ES-I3 (cell line): ENCODE measurements at regions not wholly inside any gene's neighbourhood (a gene's known extent, or its start where the extent isn't known, plus 50 kb on each side); places are given as distances from the start of the nearest gene placed in this dataset.

Experiments used
- H3K36me3 ChIP-seq: 2 replicates; pipeline ENCODE4 v1.6.1; 2013; ENCODE audit warnings: mild to moderate bottlenecking, low read length, control low read depth, moderate library complexity; ENCODE audit not compliant: insufficient read depth
- H3K4me1 ChIP-seq: 2 replicates; pipeline ENCODE4 v1.6.1; 2013; ENCODE audit warnings: mild to moderate bottlenecking, control low read depth, low read length; ENCODE audit not compliant: insufficient read depth
- H3K9ac ChIP-seq: 2 replicates; pipeline ENCODE4 v1.6.1; 2013; ENCODE audit warnings: low read depth, mild to moderate bottlenecking, low read length, moderate library complexity
- H3K9me3 ChIP-seq: 2 replicates; pipeline ENCODE4 v1.6.1; 2013; ENCODE audit warnings: mild to moderate bottlenecking, low read length, moderate library complexity; ENCODE audit not compliant: control insufficient read depth, insufficient read depth

DNA sequence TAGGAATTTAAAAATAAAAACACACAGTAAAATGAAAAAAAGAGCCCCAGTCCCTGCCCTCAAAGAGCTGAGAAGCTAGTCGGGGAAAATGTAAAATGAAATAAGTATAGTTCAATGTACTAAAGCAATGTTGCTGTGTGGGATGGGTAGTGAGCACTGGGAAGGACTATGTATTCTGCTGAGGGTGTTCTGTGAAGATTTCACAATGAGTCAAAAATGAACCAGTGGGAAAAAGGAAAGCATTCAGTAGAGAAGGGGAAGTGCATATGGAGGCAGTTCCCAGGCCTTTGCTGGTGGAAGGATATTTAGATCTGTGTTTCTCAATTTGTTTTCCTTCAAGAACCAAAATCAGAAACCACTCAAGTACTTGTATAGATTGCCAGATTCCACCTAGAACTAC, 1094.7 kb upstream of the KLHL29 start:
- Histone ChIP-seq H3K4me1 (no peaks in the 10 kb centered on the region), H3K9me3 (no peaks in the 10 kb centered on the region), H3K36me3 (no peaks in the 10 kb centered on the region), H3K9ac (no peak overlapping the region)

DNA sequence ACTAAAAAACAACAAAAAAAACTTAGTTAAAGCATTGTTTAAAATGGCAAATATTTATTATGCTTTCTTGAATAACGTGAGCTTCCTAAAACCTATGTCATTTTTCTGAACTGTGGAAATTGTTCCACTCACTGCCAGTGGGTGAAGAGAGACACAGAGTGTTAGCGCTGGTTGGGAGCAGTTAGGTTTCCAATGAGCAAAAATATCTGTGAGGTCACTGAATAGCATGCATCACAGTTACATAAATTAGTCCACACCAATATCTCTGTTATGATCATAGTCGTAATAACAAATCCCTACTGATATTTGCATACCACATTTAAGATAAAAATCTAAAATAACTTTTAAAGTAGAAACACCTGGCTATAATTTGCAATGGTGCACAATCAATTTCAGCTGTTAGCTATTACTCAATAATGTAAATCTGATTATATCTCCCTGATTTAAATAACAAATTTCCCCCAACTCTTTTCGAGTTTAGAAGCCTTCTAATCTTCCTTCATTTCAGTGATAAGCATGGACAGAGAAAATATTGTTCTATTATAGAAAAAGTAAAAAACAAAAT, 1094.0 kb upstream of the KLHL29 start:
- H3K9ac ChIP-seq: no peak overlapping the region
- no peaks in the 10 kb centered on the region for H3K36me3 ChIP-seq
- no peaks in the 10 kb centered on the region for H3K9me3 ChIP-seq
- H3K4me1 ChIP-seq: no peaks in the 10 kb centered on the region

DNA sequence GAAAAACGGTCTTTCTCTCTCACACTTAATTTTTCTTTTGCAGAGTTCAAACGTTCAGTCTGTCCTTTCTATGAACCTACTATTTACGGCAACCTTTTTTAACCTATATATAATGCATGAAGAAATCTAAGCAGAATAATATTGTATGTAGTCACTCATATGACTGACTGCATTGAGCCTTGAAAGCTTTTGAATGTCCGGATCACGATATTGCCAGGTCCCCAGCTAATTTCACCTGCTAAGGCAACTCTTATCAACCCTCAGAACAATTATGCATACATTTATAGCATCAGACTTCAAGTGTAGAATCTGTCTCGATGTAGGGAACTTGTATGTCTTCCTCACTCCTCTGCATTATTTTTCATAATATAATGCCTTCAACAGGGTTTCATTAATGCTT, 1083.8 kb upstream of the KLHL29 start:
- Histone ChIP-seq H3K9ac (no peak overlapping the region), H3K4me1 (no peaks in the 10 kb centered on the region), H3K9me3 (no peaks in the 10 kb centered on the region), H3K36me3 (no peaks in the 10 kb centered on the region)

DNA sequence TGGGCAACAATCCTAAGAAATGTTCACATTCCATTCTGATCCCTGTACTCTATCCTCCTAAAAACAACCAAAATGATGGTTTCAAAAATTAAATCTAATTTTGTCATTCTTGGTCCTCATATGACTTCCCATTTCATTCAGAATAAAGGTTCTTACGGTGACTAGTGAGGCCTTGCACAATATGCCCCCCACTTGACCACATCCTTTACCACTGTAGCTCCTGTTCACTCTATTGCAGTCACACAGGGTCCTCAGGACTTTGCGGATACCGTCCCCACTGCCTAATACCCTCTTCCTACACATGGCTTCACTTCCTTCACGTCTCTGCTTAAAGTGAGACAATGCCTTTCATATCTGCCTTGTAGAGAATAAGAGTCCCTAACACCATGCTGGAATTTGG, 1058.7 kb upstream of the KLHL29 start:
- H3K9ac ChIP-seq: no peak overlapping the region

DNA sequence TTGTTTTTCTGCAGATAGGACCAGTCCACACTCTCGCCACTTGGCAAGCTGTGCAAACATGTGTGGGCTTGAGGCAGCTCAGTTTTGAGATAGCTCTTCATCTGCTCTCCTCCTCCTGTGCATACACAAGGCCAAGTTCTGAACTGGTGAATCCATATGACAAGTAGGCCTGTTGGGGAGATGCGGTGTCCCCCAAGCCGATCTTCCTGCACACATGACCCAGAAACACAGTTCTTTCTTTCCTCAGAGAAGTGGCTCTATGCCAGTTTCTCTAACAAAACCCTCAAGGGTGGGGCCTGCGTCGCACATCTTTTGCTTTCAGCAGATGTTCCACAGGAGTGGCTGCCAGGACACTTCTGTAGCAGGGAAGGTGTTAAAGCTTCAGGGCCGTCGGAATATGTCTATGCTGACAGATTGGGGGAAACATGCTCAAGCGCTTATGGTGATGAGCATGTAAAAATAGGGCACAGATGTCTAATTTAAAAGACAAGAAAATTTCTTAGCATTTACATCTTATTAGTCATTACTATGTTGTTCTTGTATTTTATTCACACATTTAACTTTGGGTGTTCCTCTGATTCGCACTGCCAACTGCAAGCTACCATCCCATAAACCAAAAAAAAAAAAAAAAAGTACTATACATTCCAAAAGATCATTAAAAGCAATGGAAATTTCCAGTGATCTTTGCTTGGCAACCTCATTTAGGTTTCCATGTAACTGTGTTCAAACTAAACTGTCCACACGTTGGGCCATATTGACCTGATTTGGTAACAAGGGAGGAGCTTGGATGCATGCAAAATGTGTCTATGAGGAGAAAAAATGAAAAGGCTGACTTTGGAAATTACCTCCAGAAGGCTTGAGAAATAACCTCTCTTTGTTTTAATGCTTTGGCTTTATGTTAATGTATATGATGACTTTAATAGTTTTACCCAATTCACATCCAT, 1055.5 kb upstream of the KLHL29 start:
- Histone ChIP-seq H3K4me1 (no peaks in the 10 kb centered on the region), H3K36me3 (no peaks in the 10 kb centered on the region), H3K9ac (no peak overlapping the region), H3K9me3 (no peaks in the 10 kb centered on the region)

More for the DNA sequence above, 1058.7 kb upstream of the KLHL29 start:
- Histone ChIP-seq H3K9me3 (no peaks in the 10 kb centered on the region), H3K4me1 (no peaks in the 10 kb centered on the region), H3K36me3 (no peaks in the 10 kb centered on the region)

DNA sequence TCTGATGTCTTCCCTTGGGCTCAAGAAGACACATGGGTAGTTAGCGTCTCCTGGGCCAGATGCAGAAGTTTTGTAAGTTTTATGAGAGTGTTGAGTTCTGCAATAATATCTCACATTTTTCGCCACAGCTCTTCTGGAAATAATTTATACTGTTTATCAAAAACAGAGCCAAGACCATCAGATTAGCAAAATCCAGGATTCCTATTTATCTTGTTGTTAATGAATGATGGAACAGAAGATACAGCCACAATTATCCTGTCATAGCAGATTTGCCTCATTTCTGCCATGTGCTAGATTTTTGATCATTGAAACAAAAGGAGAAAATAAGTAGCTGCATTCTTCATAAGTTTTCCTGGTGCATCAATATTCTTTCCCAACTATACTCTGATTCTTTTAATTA, 1048.6 kb upstream of the KLHL29 start:
- Histone ChIP-seq H3K9ac (no peak overlapping the region), H3K9me3 (no peaks in the 10 kb centered on the region), H3K36me3 (no peaks in the 10 kb centered on the region), H3K4me1 (no peaks in the 10 kb centered on the region)

DNA sequence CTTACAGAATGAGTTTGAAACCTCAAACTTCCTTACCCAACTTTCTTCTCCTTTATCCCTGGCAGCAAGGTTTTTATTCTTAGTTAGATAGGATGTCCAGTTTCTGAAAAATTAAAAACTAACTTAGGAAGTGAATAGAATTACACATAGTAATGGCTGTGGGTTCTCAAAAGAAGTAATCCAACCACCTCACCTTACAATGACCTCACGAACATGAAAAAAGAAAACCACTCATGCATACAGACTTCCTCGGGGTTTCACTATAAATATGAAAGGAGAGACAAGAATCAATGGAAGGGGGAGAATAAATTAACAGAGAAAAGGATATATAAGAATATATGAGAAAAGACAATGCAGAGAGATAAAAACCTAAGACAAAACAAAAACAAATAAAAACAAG, 1044.3 kb upstream of the KLHL29 start:
- H3K9ac ChIP-seq: no peak overlapping the region

DNA sequence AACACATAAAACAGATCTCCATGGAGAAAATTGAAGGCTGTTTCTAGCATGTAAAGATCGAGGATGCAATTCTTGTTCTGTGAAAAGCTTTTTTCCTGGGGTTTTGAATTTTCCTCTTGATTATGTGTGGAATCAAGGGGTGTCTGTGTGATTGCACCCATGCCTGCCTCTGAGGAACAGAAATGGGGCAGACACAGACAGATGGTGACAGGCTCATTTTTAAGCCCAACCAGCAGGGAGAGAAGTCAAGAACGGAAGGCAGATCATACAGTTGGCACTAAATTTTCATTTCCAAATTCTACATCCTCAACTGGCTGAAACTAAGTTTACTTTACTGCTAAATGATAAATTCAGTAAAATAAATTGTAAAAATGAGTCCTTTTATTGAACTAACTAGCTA, 1037.7 kb upstream of the KLHL29 start:
- no peaks in the 10 kb centered on the region for H3K4me1 ChIP-seq

More for the DNA sequence above, 1044.3 kb upstream of the KLHL29 start:
- Histone ChIP-seq H3K4me1 (no peaks in the 10 kb centered on the region), H3K9me3 (no peaks in the 10 kb centered on the region), H3K36me3 (no peaks in the 10 kb centered on the region)

DNA sequence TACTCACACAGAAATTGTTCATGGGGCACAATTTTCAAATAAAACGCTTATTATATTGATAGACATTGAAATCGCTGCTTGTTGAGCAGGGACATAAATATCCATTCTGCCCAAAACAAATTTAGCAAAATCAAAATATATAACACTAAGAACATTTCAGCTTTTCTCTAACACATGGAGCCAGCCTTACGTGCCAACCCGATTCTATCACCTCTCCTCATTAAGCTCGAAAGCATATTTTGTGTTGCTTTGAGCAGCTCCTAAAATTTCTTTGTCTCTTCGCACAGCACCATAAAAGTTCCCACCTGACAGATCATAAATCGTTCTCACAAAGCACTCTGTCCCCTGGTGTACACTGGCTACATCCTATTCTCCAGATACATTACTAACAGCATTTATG, 1034.4 kb upstream of the KLHL29 start:
- H3K36me3 ChIP-seq: no peaks in the 10 kb centered on the region
- no peaks in the 10 kb centered on the region for H3K4me1 ChIP-seq
- no peaks in the 10 kb centered on the region for H3K9me3 ChIP-seq
- no peak overlapping the region for H3K9ac ChIP-seq

More for the DNA sequence above, 1037.7 kb upstream of the KLHL29 start:
- no peaks in the 10 kb centered on the region for H3K36me3 ChIP-seq
- H3K9me3 ChIP-seq: no peaks in the 10 kb centered on the region
- no peak overlapping the region for H3K9ac ChIP-seq

DNA sequence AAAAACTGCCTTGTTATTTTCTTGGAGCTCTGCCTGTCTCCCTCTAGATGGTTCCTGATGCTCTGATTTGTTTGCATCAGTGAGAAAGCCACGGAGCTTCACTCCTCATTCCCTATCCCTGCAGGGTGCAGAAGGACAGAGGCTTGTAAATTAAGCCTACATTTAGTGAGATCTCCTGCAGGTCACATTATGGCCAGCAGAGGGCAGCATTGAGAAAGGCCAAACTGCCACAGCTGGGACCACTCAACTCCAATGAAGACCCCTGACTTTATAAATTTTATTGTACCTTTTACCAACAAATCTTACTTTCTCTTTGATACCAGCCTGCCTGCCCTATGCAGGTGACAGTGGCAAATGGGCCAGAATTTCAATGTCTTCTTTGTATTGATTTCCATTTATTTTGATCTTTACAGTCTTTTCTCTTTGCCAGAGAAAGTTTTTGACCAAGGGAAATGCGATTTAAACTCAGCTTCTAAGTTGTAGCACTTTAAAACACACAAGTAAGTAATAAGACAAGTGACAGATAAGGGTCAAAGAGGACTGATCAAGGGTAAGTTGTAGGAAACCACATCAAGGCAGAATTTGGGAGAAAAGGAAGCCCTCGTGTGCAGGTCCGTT, 1029.1 kb upstream of the KLHL29 start:
- Histone ChIP-seq H3K9ac (no peak overlapping the region), H3K9me3 (no peaks in the 10 kb centered on the region), H3K36me3 (no peaks in the 10 kb centered on the region), H3K4me1 (peaks cover 12% of the 10 kb centered on the region)

DNA sequence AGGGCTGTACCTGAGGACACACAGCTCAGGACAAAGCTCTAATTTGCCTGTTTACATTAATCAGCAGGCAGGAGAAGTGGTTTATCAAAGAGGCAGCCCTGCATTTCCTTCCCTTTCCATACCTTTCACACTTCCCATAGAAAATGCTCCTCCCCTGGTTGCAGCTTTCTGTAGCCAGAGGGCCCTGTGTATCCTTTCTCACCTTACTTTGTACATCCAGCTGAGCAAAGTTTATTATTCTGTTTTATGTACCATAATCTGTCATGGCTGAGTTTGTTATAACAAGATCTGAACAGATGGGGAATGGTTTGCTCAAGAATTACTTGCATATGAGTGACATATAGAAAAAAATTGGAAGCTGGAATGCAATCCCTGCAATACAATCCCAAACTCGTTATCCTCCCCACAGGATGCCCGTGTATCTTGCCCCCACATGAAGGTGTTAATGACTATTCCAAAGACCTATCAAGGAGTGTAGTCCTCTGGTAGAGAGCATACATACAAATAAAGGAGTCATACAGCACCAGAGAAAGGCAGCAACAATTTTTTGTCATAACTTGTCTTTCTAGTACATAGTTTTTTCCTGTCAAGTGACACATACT, 1025.8 kb upstream of the KLHL29 start:
- Histone ChIP-seq H3K4me1 (peaks cover 16% of the 10 kb centered on the region), H3K36me3 (no peaks in the 10 kb centered on the region), H3K9me3 (no peaks in the 10 kb centered on the region), H3K9ac (no peak overlapping the region)

DNA sequence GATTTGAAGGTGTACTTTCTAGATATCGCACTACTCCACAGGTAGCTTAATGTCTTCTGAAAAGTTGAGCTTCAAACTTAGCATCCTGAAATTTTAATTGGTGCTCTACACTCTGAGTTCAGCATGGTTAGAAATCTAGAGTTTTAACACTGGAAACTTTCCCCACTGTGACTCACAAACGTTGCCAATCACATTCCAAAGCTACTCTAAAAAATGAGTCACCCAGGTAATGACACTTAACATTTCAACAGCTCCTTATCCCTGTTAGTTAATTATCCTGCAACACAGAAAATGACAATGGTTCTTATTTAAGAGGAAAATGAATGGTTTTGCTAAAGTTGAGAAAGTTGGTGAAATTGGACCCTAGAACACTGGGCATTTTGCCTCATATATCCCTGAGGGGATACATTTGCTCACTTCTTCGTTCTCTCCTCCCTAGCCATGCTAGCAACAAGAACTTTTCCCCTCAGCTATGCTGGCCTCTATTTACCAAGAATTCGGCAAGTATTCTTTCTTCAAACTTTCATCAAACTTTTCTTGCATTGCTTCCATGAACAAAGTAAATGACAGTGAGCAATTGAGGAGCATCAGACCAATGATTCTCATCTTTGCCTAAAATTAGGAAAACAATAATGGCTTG, 1024.1 kb upstream of the KLHL29 start:
- Histone ChIP-seq H3K9me3 (no peaks in the 10 kb centered on the region), H3K36me3 (no peaks in the 10 kb centered on the region), H3K9ac (no peak overlapping the region), H3K4me1 (peaks cover 16% of the 10 kb centered on the region)

DNA sequence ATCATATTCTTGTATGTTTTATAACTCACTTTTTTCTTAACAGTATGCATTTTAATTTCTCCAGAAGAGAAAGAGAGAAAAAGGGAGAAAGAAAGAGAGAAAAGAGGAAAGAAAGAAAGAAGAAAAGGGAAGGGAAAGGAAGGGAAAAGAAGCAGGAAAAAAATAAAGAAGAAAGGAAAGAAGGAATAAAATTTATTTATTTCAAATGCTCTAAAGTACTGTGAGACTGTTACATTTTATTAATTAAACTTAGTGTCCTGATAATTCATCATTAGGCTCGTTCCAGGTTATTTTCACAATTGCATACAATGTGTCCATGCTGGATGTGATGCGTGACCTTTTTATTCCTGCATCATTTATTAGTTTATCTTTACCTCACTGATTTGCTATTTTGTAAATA, 1023.4 kb upstream of the KLHL29 start:
- Histone ChIP-seq H3K36me3 (no peaks in the 10 kb centered on the region), H3K9ac (no peak overlapping the region)

DNA sequence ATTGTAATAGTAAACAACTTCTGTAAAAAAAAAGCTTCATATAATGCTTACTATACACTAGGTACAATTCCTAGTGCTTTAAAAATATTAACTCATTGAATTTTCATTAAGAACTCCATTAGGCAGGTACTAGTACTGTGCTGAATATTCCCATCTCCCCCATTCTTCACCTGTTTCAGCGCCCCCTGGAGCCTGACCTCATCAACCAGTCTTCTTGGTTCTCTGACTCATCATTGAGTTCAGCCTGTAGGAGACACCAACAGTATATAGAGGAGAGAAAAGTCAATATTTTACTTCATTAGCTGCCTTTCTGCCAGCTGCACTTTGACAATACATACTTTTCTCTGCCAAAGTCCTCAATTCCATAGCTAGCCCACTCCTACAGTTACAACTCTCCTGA, 1009.9 kb upstream of the KLHL29 start:
- Histone ChIP-seq H3K9me3 (no peaks in the 10 kb centered on the region), H3K9ac (no peak overlapping the region), H3K4me1 (no peaks in the 10 kb centered on the region), H3K36me3 (no peaks in the 10 kb centered on the region)

More for the DNA sequence above, 1023.4 kb upstream of the KLHL29 start:
- peaks cover 16% of the 10 kb centered on the region for H3K4me1 ChIP-seq
- H3K9me3 ChIP-seq: no peaks in the 10 kb centered on the region
